Lung (tissue), 11 donors: ENCODE measurements at regions not wholly inside any gene's neighbourhood (a gene's known extent, or its start where the extent isn't known, plus 50 kb on each side); places are given as distances from the start of the nearest gene placed in this dataset.

Experiments used
- ATAC-seq: fragments of 200-7000 bp; cut with Tn5 transposase; one replicate; pipeline ENCODE4 v1.9.1; 2020; ENCODE audit warnings: moderate number of reproducible peaks; ENCODE audit not compliant: insufficient read depth, low FRiP score
- DNase-seq, 3 donors: peaks; one replicate each; pipeline ENCODE4 v3.0.0-alpha.2; 2013 to 2017
- H3K27ac ChIP-seq, 2 donors: one replicate each; pipeline ENCODE4 v1.5.1; 2013; ENCODE audit warnings: mild to moderate bottlenecking in 2 of 2, moderate library complexity in 2 of 2, control low read depth in 1 of 2, inconsistent platforms in 1 of 2, low read depth in 1 of 2, low read length in 1 of 2
- H3K27me3 ChIP-seq, 3 donors: one replicate each; pipeline ENCODE4 v1.5.1; 2013; ENCODE audit warnings: low read length in 2 of 3; ENCODE audit not compliant: control insufficient read depth in 3 of 3, insufficient read depth in 3 of 3
- H3K36me3 ChIP-seq, 4 donors: one replicate each; pipeline ENCODE4 v1.5.1; 2013; ENCODE audit warnings: low read length in 4 of 4, mild to moderate bottlenecking in 1 of 4, moderate library complexity in 1 of 4; ENCODE audit not compliant: control insufficient read depth in 4 of 4, insufficient read depth in 4 of 4
- H3K4me1 ChIP-seq, 5 donors: one replicate each; pipeline ENCODE4 v1.5.1; 2013; ENCODE audit warnings: low read length in 5 of 5, mild to moderate bottlenecking in 2 of 5, moderate library complexity in 1 of 5; ENCODE audit not compliant: control insufficient read depth in 5 of 5, insufficient read depth in 5 of 5
- H3K4me3 ChIP-seq: one replicate; pipeline ENCODE4 v1.5.1; 2013; ENCODE audit warnings: mild to moderate bottlenecking, control low read depth, moderate library complexity
- H3K9ac ChIP-seq, 2 donors: one replicate each; pipeline ENCODE4 v1.5.1; 2013; ENCODE audit warnings: low read length in 2 of 2, control low read depth in 1 of 2; ENCODE audit not compliant: insufficient read depth in 1 of 2
- H3K9me3 ChIP-seq, 4 donors: one replicate each; pipeline ENCODE4 v1.5.1; 2013; ENCODE audit warnings: low read length in 3 of 4, mild to moderate bottlenecking in 1 of 4, moderate library complexity in 1 of 4; ENCODE audit not compliant: control insufficient read depth in 4 of 4, insufficient read depth in 3 of 4
- CTCF ChIP-seq: IDR thresholded peaks from 2 replicates; pipeline ENCODE4 v1.5.1; 2012; ENCODE audit warnings: mild to moderate bottlenecking; ENCODE audit errors: control extremely low read depth, extremely low read depth
- WGBS, 2 donors: extraction: QIAGEN DNeasy Blood & Tissue Kit; methylation state at CpG; one replicate each; pipeline ENCODE4 v1.1.7; 2013; 5-methylcytosine and 5-hydroxymethylcytosine counted together
- donor health status: control.
- donor health status: control.
- donor health status: Bipolar disorder and iron deficiency.
- donor health status: healthy.
- donor health status: DM: yes; HTN: yes; CAD: no.

- H3K27ac ChIP-seq, result no peak overlapping the region
- no peak overlapping the region for H3K9ac ChIP-seq
- no peak for DNase-seq
- ATAC-seq, result no peak
- H3K36me3 ChIP-seq, result no peaks in the 10 kb centered on the region
- H3K27me3 ChIP-seq, result peaks cover 0 to 2% (median 0%) of the 10 kb centered on the region in 3 donors
- peaks cover 0 to 2% (median 0%) of the 10 kb centered on the region in 4 donors for H3K9me3 ChIP-seq
- H3K4me1 ChIP-seq, result no peaks in the 10 kb centered on the region
- no peak overlapping the region for H3K4me3 ChIP-seq
- TF ChIP-seq CTCF, result no peak
- 76 to 79% methylated on average over 6 of the region's 6 CpGs for WGBS, 2 donors
These were observed 323.3 kb upstream of the RAB6C start for GRCh38 chr2:129656081-129656598.

- WGBS, 2 donors, result 92 to 93% methylated on average over 5 of the region's 5 CpGs
- no peak for ATAC-seq
These were observed 321.0 kb upstream of the RAB6C start for GRCh38 chr2:129658430-129658829.

GRCh38 chr2:129661935-129662334, 317.5 kb upstream of the RAB6C start:
- ATAC-seq (no peak), DNase-seq (peak in 2 of 3 donors; percentile 5 to 13)
- 85 to 89% methylated on average over 1 of the region's 1 CpG for whole genome bisulfite sequencing, 2 donors

More at GRCh38 chr2:129658430-129658829, 321.0 kb upstream of the RAB6C start:
- no peak for DNase-seq
- peaks cover 0 to 2% (median 0%) of the 10 kb centered on the region in 4 donors for H3K9me3 ChIP-seq
- peaks cover 0 to 2% (median 2%) of the 10 kb centered on the region in 3 donors for H3K27me3 ChIP-seq
- no peak overlapping the region for H3K27ac ChIP-seq
- H3K4me1 ChIP-seq, result no peaks in the 10 kb centered on the region
- no peaks in the 10 kb centered on the region for H3K36me3 ChIP-seq
- H3K9ac ChIP-seq, result no peak overlapping the region
- TF ChIP-seq CTCF, result no peak
- no peak overlapping the region for H3K4me3 ChIP-seq

More at GRCh38 chr2:129661935-129662334, 317.5 kb upstream of the RAB6C start:
- Histone ChIP-seq H3K27ac (no peak overlapping the region), H3K4me3 (no peak overlapping the region), H3K9me3 (peaks cover 0 to 2% (median 0%) of the 10 kb centered on the region in 4 donors), H3K4me1 (no peaks in the 10 kb centered on the region), H3K9ac (no peak overlapping the region), H3K27me3 (peaks cover 0 to 2% (median 2%) of the 10 kb centered on the region in 3 donors), H3K36me3 (no peaks in the 10 kb centered on the region)
- TF ChIP-seq CTCF, result no peak
